H1 (cell line): ENCODE measurements at regions not wholly inside any gene's neighbourhood (a gene's known extent, or its start where the extent isn't known, plus 50 kb on each side); places are given as distances from the start of the nearest gene placed in this dataset.

Experiments
- CHD1 ChIP-seq: IDR thresholded peaks from 2 replicates; pipeline ENCODE4 v1.6.1; 2012; ENCODE audit warnings: low read depth, low read length, improper control_type of control experiment
- EP300 ChIP-seq, 2 experiments: IDR thresholded peaks; 1 replicate in 1 of 2; 2 replicates in 1 of 2; pipeline ENCODE4 v1.6.1; 2011 to 2012; ENCODE audit warnings: low read depth in 2 of 2, low read length in 2 of 2, mild to moderate bottlenecking in 2 of 2, borderline replicate concordance in 1 of 2, inconsistent platforms in 1 of 2, moderate library complexity in 1 of 2
- POLR2A ChIP-seq, 2 experiments: IDR thresholded peaks; 1 replicate in 1 of 2; 2 replicates in 1 of 2; pipeline ENCODE4 v1.6.1; 2011; ENCODE audit warnings: low read depth in 2 of 2, low read length in 2 of 2, mild to moderate bottlenecking in 2 of 2; ENCODE audit errors: control extremely low read depth in 1 of 2
- RAD21 ChIP-seq, 2 experiments: IDR thresholded peaks in 1 of 2; conservative IDR thresholded peaks in 1 of 2; 2 replicates each; pipeline ENCODE4 v1.6.1; 2011; ENCODE audit warnings: low read depth in 2 of 2, low read length in 2 of 2, improper control_type of control experiment in 1 of 2, inconsistent platforms in 1 of 2, mild to moderate bottlenecking in 1 of 2, moderate library complexity in 1 of 2
- RXRA ChIP-seq: IDR thresholded peaks from 2 replicates; pipeline ENCODE4 v1.6.1; 2011; ENCODE audit warnings: low read depth, mild to moderate bottlenecking, low read length, moderate library complexity; ENCODE audit not compliant: insufficient read depth
- TCF12 ChIP-seq: IDR thresholded peaks from 2 replicates; pipeline ENCODE4 v1.6.1; 2011; ENCODE audit warnings: low read depth, mild to moderate bottlenecking, low read length
- YY1 ChIP-seq: IDR thresholded peaks from 2 replicates; pipeline ENCODE4 v1.6.1; 2011; ENCODE audit warnings: low read depth, mild to moderate bottlenecking, low read length
- TF ChIP-seq, protein P1 (sequence below), 3 experiments: IDR thresholded peaks; 1 replicate in 2 of 3; 2 replicates in 1 of 3; pipeline versions ENCODE4 v1.5.1 to v1.6.1; 2011; ENCODE audit warnings: low read length in 3 of 3, mild to moderate bottlenecking in 3 of 3, inconsistent platforms in 2 of 3, low read depth in 1 of 3, moderate library complexity in 1 of 3; ENCODE audit not compliant: insufficient read depth in 1 of 3; ENCODE audit errors: control extremely low read depth in 1 of 3

- TF ChIP-seq, protein P1, sequence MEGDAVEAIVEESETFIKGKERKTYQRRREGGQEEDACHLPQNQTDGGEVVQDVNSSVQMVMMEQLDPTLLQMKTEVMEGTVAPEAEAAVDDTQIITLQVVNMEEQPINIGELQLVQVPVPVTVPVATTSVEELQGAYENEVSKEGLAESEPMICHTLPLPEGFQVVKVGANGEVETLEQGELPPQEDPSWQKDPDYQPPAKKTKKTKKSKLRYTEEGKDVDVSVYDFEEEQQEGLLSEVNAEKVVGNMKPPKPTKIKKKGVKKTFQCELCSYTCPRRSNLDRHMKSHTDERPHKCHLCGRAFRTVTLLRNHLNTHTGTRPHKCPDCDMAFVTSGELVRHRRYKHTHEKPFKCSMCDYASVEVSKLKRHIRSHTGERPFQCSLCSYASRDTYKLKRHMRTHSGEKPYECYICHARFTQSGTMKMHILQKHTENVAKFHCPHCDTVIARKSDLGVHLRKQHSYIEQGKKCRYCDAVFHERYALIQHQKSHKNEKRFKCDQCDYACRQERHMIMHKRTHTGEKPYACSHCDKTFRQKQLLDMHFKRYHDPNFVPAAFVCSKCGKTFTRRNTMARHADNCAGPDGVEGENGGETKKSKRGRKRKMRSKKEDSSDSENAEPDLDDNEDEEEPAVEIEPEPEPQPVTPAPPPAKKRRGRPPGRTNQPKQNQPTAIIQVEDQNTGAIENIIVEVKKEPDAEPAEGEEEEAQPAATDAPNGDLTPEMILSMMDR (IDR thresholded peaks at IDR 0.05; ENCODE audit: control extremely low read depth in 1 of 3, insufficient read depth in 1 of 3, low read depth in 1 of 3, low read length in 3 of 3), result no peak
- TF ChIP-seq EP300 (IDR thresholded peaks at IDR 0.05; ENCODE audit: borderline replicate concordance in 1 of 2, low read depth in 2 of 2, low read length in 2 of 2) (no peak), POLR2A (IDR thresholded peaks at IDR 0.05; ENCODE audit: control extremely low read depth in 1 of 2, low read depth in 2 of 2, low read length in 2 of 2) (no peak), RXRA (no peak), RAD21 (IDR thresholded peaks at IDR 0.05 in 1 of 2, conservative IDR thresholded peaks at IDR 0.05 in 1 of 2; ENCODE audit: low read depth in 2 of 2, low read length in 2 of 2) (no peak), TCF12 (no peak), YY1 (no peak), CHD1 (no peak)
Observed at GRCh38 chrX:45912316-45912715, 632.9 kb downstream of the ZNF674 start.
